Caco-2 (cell line): ENCODE measurements at regions not wholly inside any gene's neighbourhood (a gene's known extent, or its start where the extent isn't known, plus 50 kb on each side); places are given as distances from the start of the nearest gene placed in this dataset.

Experiments used
- BruUV-seq: library from RNA; stranded (reverse); fragments of 400-500 nt; replicated peaks from 2 replicates; lab custom pipeline; 2021; lab: Mats Ljungman, UMichigan
- CTCF ChIA-PET: fragments of 300-600 bp; sonication (Branson Sonifier 250); formaldehyde crosslinking; loops from one replicate; lab custom pipeline; 2022; ENCODE audit warnings: antibody characterized with exemption; lab: Charles Lee
- POLR2A ChIA-PET: fragments of 300-600 bp; sonication (Branson Sonifier 250); formaldehyde crosslinking; loops from one replicate; lab custom pipeline; 2022; ENCODE audit warnings: antibody characterized with exemption; lab: Charles Lee
- DNase-seq, 2 experiments: peaks; one replicate each; pipeline versions ENCODE4 v3.0.0 to v3.0.0-alpha.2; 2020 to 2022
- H3K27me3 ChIP-seq: replicated peaks from 2 replicates; pipeline ENCODE4 v1.6.0; 2011; ENCODE audit warnings: low read length; ENCODE audit not compliant: control insufficient read depth, insufficient read depth
- H3K36me3 ChIP-seq: 2 replicates; pipeline ENCODE4 v1.5.1; 2011; ENCODE audit warnings: low read length; ENCODE audit not compliant: control insufficient read depth, insufficient read depth
- H3K4me1 ChIP-seq: fragments of 250-450 bp; sonication (Bioruptor Pico); 2 replicates; pipeline ENCODE4 v1.5.1; 2020; ENCODE audit warnings: mild to moderate bottlenecking
- H3K4me3 ChIP-seq: 2 replicates; pipeline ENCODE4 v1.5.1; 2011; ENCODE audit warnings: low read depth, mild to moderate bottlenecking, control low read depth, low read length
- H3K9me3 ChIP-seq: fragments of 250-450 bp; sonication (Bioruptor Pico); 2 replicates; pipeline ENCODE4 v1.5.1; 2020; ENCODE audit warnings: mild to moderate bottlenecking, moderate library complexity
- H3K27ac Mint-ChIP-seq: one replicate; pipeline ENCODE4 v1.8.0; 2022; ENCODE audit warnings: mixed read lengths; ENCODE audit not compliant: unreplicated experiment
- H3K27me3 Mint-ChIP-seq: one replicate; pipeline ENCODE4 v1.8.0; 2022; ENCODE audit warnings: mixed read lengths; ENCODE audit not compliant: insufficient read depth, unreplicated experiment
- H3K36me3 Mint-ChIP-seq: one replicate; pipeline ENCODE4 v1.8.0; 2022; ENCODE audit warnings: mild to moderate bottlenecking, mixed read lengths; ENCODE audit not compliant: insufficient read depth, unreplicated experiment
- H3K4me1 Mint-ChIP-seq: one replicate; pipeline ENCODE4 v1.8.0; 2022; ENCODE audit warnings: low read depth, mixed read lengths; ENCODE audit not compliant: unreplicated experiment
- H3K4me3 Mint-ChIP-seq: one replicate; pipeline ENCODE4 v1.8.0; 2022; ENCODE audit warnings: mild to moderate bottlenecking, moderate library complexity, mixed read lengths; ENCODE audit not compliant: unreplicated experiment
- H3K9me3 Mint-ChIP-seq: one replicate; pipeline ENCODE4 v1.8.0; 2022; ENCODE audit warnings: mixed read lengths; ENCODE audit not compliant: unreplicated experiment
- CTCF ChIP-seq, 2 experiments: fragments of 200-600 bp in 1 of 2; IDR thresholded peaks; 1 replicate in 1 of 2; 2 replicates in 1 of 2; pipeline versions ENCODE4 v1.5.1 to v1.8.0; 2011 to 2022; ENCODE audit warnings: antibody characterized with exemption in 1 of 2, control low read depth in 1 of 2, inconsistent platforms in 1 of 2, low read depth in 1 of 2, low read length in 1 of 2, mild to moderate bottlenecking in 1 of 2, moderate library complexity in 1 of 2; ENCODE audit not compliant: insufficient read depth in 1 of 2, severe bottlenecking in 1 of 2, unreplicated experiment in 1 of 2
- intact Hi-C: fragments of 100-400 bp; cut with micrococcal nuclease; formaldehyde crosslinking; loops from one replicate; pipeline ENCODE4 v1.10.0; 2022; ENCODE audit not compliant: unreplicated experiment

GRCh38 chr18:75154259-75154658, 54.7 kb downstream of the PTGR3 start:
- Mint-ChIP-seq H3K9me3 (peaks cover 33% of the 10 kb centered on the region), H3K36me3 (no peaks in the 10 kb centered on the region), H3K4me3 (no peak overlapping the region), H3K4me1 (no peaks in the 10 kb centered on the region), H3K27ac (no peak overlapping the region), H3K27me3 (peaks cover 3% of the 10 kb centered on the region)
- CTCF ChIA-PET = no interaction called here
- Histone ChIP-seq H3K36me3 (no peaks in the 10 kb centered on the region), H3K4me1 (no peaks in the 10 kb centered on the region), H3K4me3 (no peak overlapping the region), H3K9me3 (no peaks in the 10 kb centered on the region), H3K27me3 (no peaks in the 10 kb centered on the region)
- POLR2A ChIA-PET = no interaction called here
- DNase-seq = no peak
- intact Hi-C loops = no loop called here
- BruUV-seq = no TSS peak
- no peak for TF ChIP-seq CTCF (IDR thresholded peaks at IDR 0.05; ENCODE audit: insufficient read depth in 1 of 2, low read depth in 1 of 2, low read length in 1 of 2, severe bottlenecking in 1 of 2, unreplicated experiment in 1 of 2)

- Mint-ChIP-seq H3K4me1 (no peaks in the 10 kb centered on the region), H3K4me3 (no peak overlapping the region), H3K27ac (no peak overlapping the region), H3K36me3 (no peaks in the 10 kb centered on the region), H3K27me3 (peaks cover 5% of the 10 kb centered on the region), H3K9me3 (no peaks in the 10 kb centered on the region)
- Histone ChIP-seq H3K27me3 (no peaks in the 10 kb centered on the region), H3K36me3 (no peaks in the 10 kb centered on the region), H3K4me3 (no peak overlapping the region), H3K9me3 (no peaks in the 10 kb centered on the region), H3K4me1 (no peaks in the 10 kb centered on the region)
- BruUV-seq = no TSS peak
- CTCF ChIA-PET = no interaction called here
- POLR2A ChIA-PET = no interaction called here
- no peak for TF ChIP-seq CTCF (IDR thresholded peaks at IDR 0.05; ENCODE audit: insufficient read depth in 1 of 2, low read depth in 1 of 2, low read length in 1 of 2, severe bottlenecking in 1 of 2, unreplicated experiment in 1 of 2)
- intact Hi-C loops = no loop called here
- no peak for DNase-seq
Measured at GRCh38 chr18:75143851-75144250, 65.1 kb downstream of the PTGR3 start.

GRCh38 chr18:75142677-75143076, 66.3 kb downstream of the PTGR3 start:
- H3K36me3 ChIP-seq = no peaks in the 10 kb centered on the region
- BruUV-seq = no TSS peak
- H3K9me3 ChIP-seq = no peaks in the 10 kb centered on the region
- DNase-seq = no peak
- no peaks in the 10 kb centered on the region for H3K9me3 Mint-ChIP-seq
- H3K36me3 Mint-ChIP-seq = no peaks in the 10 kb centered on the region
- H3K4me1 ChIP-seq = no peaks in the 10 kb centered on the region
- H3K4me3 ChIP-seq = no peak overlapping the region
- no peak overlapping the region for H3K27ac Mint-ChIP-seq
- TF ChIP-seq CTCF (IDR thresholded peaks at IDR 0.05; ENCODE audit: insufficient read depth in 1 of 2, low read depth in 1 of 2, low read length in 1 of 2, severe bottlenecking in 1 of 2, unreplicated experiment in 1 of 2) = no peak
- no peak overlapping the region for H3K4me3 Mint-ChIP-seq
- peaks cover 5% of the 10 kb centered on the region for H3K27me3 Mint-ChIP-seq
- no peaks in the 10 kb centered on the region for H3K4me1 Mint-ChIP-seq
- ChIA-PET CTCF (no interaction called here), POLR2A (no interaction called here)
- H3K27me3 ChIP-seq = no peaks in the 10 kb centered on the region
- intact Hi-C loops = no loop called here
